Epithelial cell of esophagus (primary cell): ENCODE measurements at regions not wholly inside any gene's neighbourhood (a gene's known extent, or its start where the extent isn't known, plus 50 kb on each side); places are given as distances from the start of the nearest gene placed in this dataset.

ENCODE experiments used
- DNase-seq: peaks from one replicate; pipeline ENCODE4 v3.0.0; 2010; ENCODE audit warnings: low read depth
- H3K4me3 ChIP-seq: 2 replicates; pipeline ENCODE4 v1.5.1; 2011; ENCODE audit warnings: mild to moderate bottlenecking, low read length, control low read depth
- CTCF ChIP-seq: IDR thresholded peaks from 2 replicates; pipeline ENCODE4 v1.5.1; 2011; ENCODE audit warnings: low read depth, mild to moderate bottlenecking, low read length, control low read depth, inconsistent platforms; ENCODE audit not compliant: insufficient read depth; ENCODE audit errors: missing control alignments

GRCh38 chr3:118067439-118067838 is 967.2 kb downstream of the IGSF11 start:
- H3K4me3 ChIP-seq = no peak overlapping the region
- TF ChIP-seq CTCF = no peak
- DNase-seq = no peak

GRCh38 chr3:118075873-118076272 is 958.8 kb downstream of the IGSF11 start:
- no peak for DNase-seq
- no peak overlapping the region for H3K4me3 ChIP-seq
- no peak for TF ChIP-seq CTCF

GRCh38 chr3:118077332-118077731 is 957.3 kb downstream of the IGSF11 start:
- TF ChIP-seq CTCF = no peak
- DNase-seq = no peak
- no peak overlapping the region for H3K4me3 ChIP-seq

GRCh38 chr3:118080889-118081288 is 953.8 kb downstream of the IGSF11 start:
- no peak overlapping the region for H3K4me3 ChIP-seq
- no peak for TF ChIP-seq CTCF
- no peak for DNase-seq

- no peak for TF ChIP-seq CTCF
- peak; percentile 20 for DNase-seq
- H3K4me3 ChIP-seq = no peak overlapping the region
Measured at GRCh38 chr3:118088696-118089095, 946.0 kb downstream of the IGSF11 start.

DNA sequence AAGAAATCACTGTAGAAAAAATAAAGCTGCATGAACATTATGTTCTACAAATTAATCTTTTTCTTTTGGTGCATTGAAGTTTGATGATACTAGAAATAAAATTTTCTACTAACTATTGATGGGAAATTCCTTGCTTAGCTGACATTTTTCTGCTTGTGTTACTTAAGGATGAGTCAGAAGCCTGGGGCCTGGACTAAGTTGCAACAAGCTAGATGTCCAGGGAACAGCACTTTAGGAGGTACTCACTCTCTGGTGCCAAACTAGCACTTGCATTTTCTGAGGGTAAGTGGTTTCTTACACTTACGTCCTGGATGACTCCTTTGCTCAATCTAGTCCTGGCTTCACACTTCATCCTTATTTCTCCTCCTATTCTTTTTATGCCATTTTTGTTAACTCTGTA is 945.1 kb downstream of the IGSF11 start:
- no peak for TF ChIP-seq CTCF
- peak; percentile 95 for DNase-seq

GRCh38 chr3:118097226-118097625 is 937.4 kb downstream of the IGSF11 start:
- DNase-seq = peak; percentile 68
- no peak overlapping the region for H3K4me3 ChIP-seq
- TF ChIP-seq CTCF = no peak

More for the DNA sequence above, 945.1 kb downstream of the IGSF11 start:
- H3K4me3 ChIP-seq = no peak overlapping the region
